KBM-7 (cell line): ENCODE measurements at regions not wholly inside any gene's neighbourhood (a gene's known extent, or its start where the extent isn't known, plus 50 kb on each side); places are given as distances from the start of the nearest gene placed in this dataset.
"Not testable (repeated sequence)": the region's sequence is repeated elsewhere in the genome, so short reads cannot be mapped to it uniquely, and the experiment has no call there.

ENCODE experiments used
- DNase-seq: peaks from one replicate; pipeline ENCODE4 v3.0.0-alpha.2; 2015
- in situ Hi-C: fragments of 300-500 bp; cut with MboI; formaldehyde crosslinking; loops from 2 replicates; pipeline ENCODE4 v1.14.3; 2020; ENCODE audit warnings: low sequenced_read_pairs, low pct_unique_long_range_greater_than_20kb, mixed read lengths

GRCh38 chr7:155375337-155376277 is 77.9 kb downstream of the INSIG1 start:
- DNase-seq = peak; percentile 78
- in situ Hi-C loops = loop anchor here (25.0 kb wide), 1 partner anchor 387 kb away; no protein-coding TSS in a partner anchor

- no peak for DNase-seq
Observed at GRCh38 chr7:155377071-155377837, 79.6 kb downstream of the INSIG1 start.

GRCh38 chr7:155377838-155378579 is 79.9 kb upstream of the EN2 start:
- in situ Hi-C loops = loop anchor here (25.0 kb wide), 1 partner anchor 384 kb away; no protein-coding TSS in a partner anchor
- DNase-seq = peak; percentile 28

More at GRCh38 chr7:155377071-155377837, 79.6 kb downstream of the INSIG1 start:
- in situ Hi-C loops = loop anchor here (25.0 kb wide), 1 partner anchor 385 kb away; no protein-coding TSS in a partner anchor

GRCh38 chr7:155378580-155378934 is 79.4 kb upstream of the EN2 start:
- in situ Hi-C loops = loop anchor here (25.0 kb wide), 1 partner anchor 384 kb away; no protein-coding TSS in a partner anchor
- DNase-seq = no peak

- no peak for DNase-seq
Observed at GRCh38 chr7:155378959-155379871, 78.7 kb upstream of the EN2 start.

GRCh38 chr7:155380221-155380861 is 77.6 kb upstream of the EN2 start:
- in situ Hi-C loops = loop anchor here (25.0 kb wide), 1 partner anchor 382 kb away; no protein-coding TSS in a partner anchor
- DNase-seq = peak; percentile 74

More at GRCh38 chr7:155378959-155379871, 78.7 kb upstream of the EN2 start:
- in situ Hi-C loops = loop anchor here (25.0 kb wide), 1 partner anchor 383 kb away; no protein-coding TSS in a partner anchor

GRCh38 chr7:155380976-155381851 is 76.7 kb upstream of the EN2 start:
- no peak for DNase-seq
- in situ Hi-C loops = loop anchor here (25.0 kb wide), 1 partner anchor 381 kb away; no protein-coding TSS in a partner anchor

- DNase-seq = no peak
- in situ Hi-C loops = loop anchor here (25.0 kb wide), 1 partner anchor 380 kb away; no protein-coding TSS in a partner anchor
Observed at GRCh38 chr7:155381852-155382801, 75.8 kb upstream of the EN2 start.

- in situ Hi-C loops = loop anchor here (25.0 kb wide), 1 partner anchor 380 kb away; no protein-coding TSS in a partner anchor
- no peak for DNase-seq
Observed at GRCh38 chr7:155382802-155383171, 75.1 kb upstream of the EN2 start.

- DNase-seq = no peak
- in situ Hi-C loops = loop anchor here (25.0 kb wide), 1 partner anchor 378 kb away; no protein-coding TSS in a partner anchor
Observed at GRCh38 chr7:155383756-155384491, 74.0 kb upstream of the EN2 start.

- DNase-seq = no peak
- in situ Hi-C loops = loop anchor here (25.0 kb wide), 1 partner anchor 378 kb away; no protein-coding TSS in a partner anchor
Observed at GRCh38 chr7:155384751-155385150, 73.2 kb upstream of the EN2 start.

- not testable (repeated sequence) for DNase-seq
- in situ Hi-C loops = loop anchor here (25.0 kb wide), 1 partner anchor 377 kb away; no protein-coding TSS in a partner anchor
Observed at GRCh38 chr7:155385182-155385581, 72.7 kb upstream of the EN2 start.

GRCh38 chr7:155386608-155387007 is 71.3 kb upstream of the EN2 start:
- in situ Hi-C loops = loop anchor here (25.0 kb wide), 1 partner anchor 376 kb away; no protein-coding TSS in a partner anchor
- DNase-seq = no peak

- in situ Hi-C loops = loop anchor here (25.0 kb wide), 1 partner anchor 375 kb away; no protein-coding TSS in a partner anchor
- no peak for DNase-seq
Observed at GRCh38 chr7:155387066-155387620, 70.8 kb upstream of the EN2 start.
